GM13976 (cell line): ENCODE measurements at regions not wholly inside any gene's neighbourhood (a gene's known extent, or its start where the extent isn't known, plus 50 kb on each side); places are given as distances from the start of the nearest gene placed in this dataset.
"Not testable (repeated sequence)": the region's sequence is repeated elsewhere in the genome, so short reads cannot be mapped to it uniquely, and the experiment has no call there.

Experiments
- DNase-seq: peaks from one replicate; pipeline ENCODE4 v3.0.0; 2012; ENCODE audit warnings: low spot score
- CTCF ChIP-seq: IDR thresholded peaks from 2 replicates; pipeline ENCODE4 v1.5.1; 2012; ENCODE audit warnings: borderline replicate concordance, mild to moderate bottlenecking; ENCODE audit not compliant: insufficient read depth; ENCODE audit errors: extremely low read depth, missing control alignments, control extremely low read depth
- in situ Hi-C: fragments of 300-500 bp; cut with MboI; formaldehyde crosslinking; loops from one replicate; pipeline ENCODE4 v1.12.0; 2022; ENCODE audit warnings: low sequenced_read_pairs, mixed read lengths, inconsistent platforms; ENCODE audit not compliant: unreplicated experiment

DNA sequence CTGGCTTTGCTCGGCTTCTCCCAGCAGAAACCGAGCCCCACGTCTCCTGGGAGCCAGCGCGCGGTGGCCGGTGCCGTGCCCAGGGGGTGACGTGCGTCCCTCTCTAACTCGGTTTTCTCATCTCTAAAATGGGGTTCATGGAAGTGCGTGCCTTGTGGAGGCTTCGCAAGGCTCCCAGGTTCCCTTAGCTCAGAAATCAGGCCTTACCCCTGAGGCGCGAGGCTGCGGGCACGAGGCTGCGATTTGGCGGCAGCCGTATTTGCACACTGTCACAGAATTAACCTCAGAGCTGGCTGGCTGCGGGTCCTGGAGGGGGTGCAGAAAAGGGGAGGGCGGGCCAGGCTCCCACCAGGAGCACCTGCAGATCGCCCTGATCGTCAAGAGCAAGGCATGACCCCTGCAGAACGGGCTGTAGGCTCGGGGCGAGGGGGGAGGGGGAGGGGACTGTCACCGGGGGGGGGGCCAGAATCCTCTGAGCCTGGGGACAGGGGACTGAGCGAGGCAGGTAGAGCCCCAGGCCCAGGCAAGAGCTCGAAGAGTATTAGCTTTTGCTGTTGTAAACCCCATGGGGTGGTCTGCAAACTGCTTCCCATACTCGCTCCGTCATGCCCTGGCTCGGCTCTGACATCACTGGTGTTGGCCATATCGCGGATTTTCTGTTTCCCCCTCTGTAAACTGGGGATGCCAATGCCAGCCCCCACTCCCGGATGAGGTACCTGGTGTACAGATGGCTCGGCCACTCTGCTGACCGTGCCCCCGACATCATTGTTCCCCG lies 62.2 kb downstream of the CCNE1 start:
- no peak for DNase-seq
- no peak for TF ChIP-seq CTCF
- in situ Hi-C loops, result loop anchor here (10.0 to 25.0 kb wide), 2 partner anchors 139 to 788 kb away; no protein-coding TSS in a partner anchor

- TF ChIP-seq CTCF, result no peak
- in situ Hi-C loops, result loop anchor here (10.0 kb wide), 1 partner anchor 141 kb away; no protein-coding TSS in a partner anchor
- DNase-seq, result no peak
These were observed 64.1 kb downstream of the CCNE1 start for GRCh38 chr19:29875931-29876330.

- no peak for DNase-seq
- in situ Hi-C loops, result loop anchor here (10.0 kb wide), 1 partner anchor 142 kb away; no protein-coding TSS in a partner anchor
These were observed 64.6 kb downstream of the CCNE1 start for GRCh38 chr19:29876414-29876813.

GRCh38 chr19:29876908-29877307 lies 65.1 kb downstream of the CCNE1 start:
- DNase-seq, result not testable (repeated sequence)
- in situ Hi-C loops, result loop anchor here (10.0 kb wide), 1 partner anchor 142 kb away; no protein-coding TSS in a partner anchor

More at GRCh38 chr19:29876414-29876813, 64.6 kb downstream of the CCNE1 start:
- no peak for TF ChIP-seq CTCF

- no peak for DNase-seq
- TF ChIP-seq CTCF, result no peak
- in situ Hi-C loops, result loop anchor here (10.0 kb wide), 1 partner anchor 144 kb away; no protein-coding TSS in a partner anchor
These were observed 62.9 kb upstream of the URI1 start for GRCh38 chr19:29878973-29879654.

GRCh38 chr19:29879655-29879974 lies 62.4 kb upstream of the URI1 start:
- no peak for DNase-seq
- TF ChIP-seq CTCF, result no peak
- in situ Hi-C loops, result loop anchor here (10.0 kb wide), 1 partner anchor 145 kb away; no protein-coding TSS in a partner anchor

GRCh38 chr19:29880498-29881081 lies 61.4 kb upstream of the URI1 start:
- in situ Hi-C loops, result no loop called here
- no peak for DNase-seq
- no peak for TF ChIP-seq CTCF
